NCI-H1105 treated with DMSO at 0.1 percent for 48 hours (cell line): ENCODE measurements at regions not wholly inside any gene's neighbourhood (a gene's known extent, or its start where the extent isn't known, plus 50 kb on each side); places are given as distances from the start of the nearest gene placed in this dataset.

Experiments
- DNase-seq: peaks from one replicate; lab custom pipeline; 2025; lab: John Stamatoyannopoulos, UW

- DNase-seq = no peak
These were observed 234.7 kb upstream of the GSE1 start for GRCh38 chr16:85378145-85379040.

GRCh38 chr16:85379041-85380001, 233.8 kb upstream of the GSE1 start:
- DNase-seq = no peak

GRCh38 chr16:85380002-85380395, 233.1 kb upstream of the GSE1 start:
- DNase-seq = no peak

- no peak for DNase-seq
These were observed 232.0 kb upstream of the GSE1 start for GRCh38 chr16:85380905-85381737.

GRCh38 chr16:85381738-85382592, 231.2 kb upstream of the GSE1 start:
- no peak for DNase-seq

GRCh38 chr16:85382717-85383118, 230.4 kb upstream of the GSE1 start:
- no peak for DNase-seq

GRCh38 chr16:85383836-85384832, 229.0 kb upstream of the GSE1 start:
- peak; percentile 41 for DNase-seq

GRCh38 chr16:85384833-85385462, 228.2 kb upstream of the GSE1 start:
- peak; percentile 80 for DNase-seq

GRCh38 chr16:85385463-85386331, 227.4 kb upstream of the GSE1 start:
- DNase-seq = no peak

- DNase-seq = no peak
These were observed 226.5 kb upstream of the GSE1 start for GRCh38 chr16:85386467-85387170.

- DNase-seq = no peak
These were observed 226.0 kb upstream of the GSE1 start for GRCh38 chr16:85387171-85387507.

- DNase-seq = no peak
These were observed 225.3 kb upstream of the GSE1 start for GRCh38 chr16:85387731-85388295.

- DNase-seq = no peak
These were observed 223.2 kb upstream of the GSE1 start for GRCh38 chr16:85389679-85390470.

- no peak for DNase-seq
These were observed 222.5 kb upstream of the GSE1 start for GRCh38 chr16:85390511-85391174.

GRCh38 chr16:85391175-85391707, 221.9 kb upstream of the GSE1 start:
- no peak for DNase-seq
